ENCODE measurements at regions not wholly inside any gene's neighbourhood (a gene's known extent, or its start where the extent isn't known, plus 50 kb on each side); places are given as distances from the start of the nearest gene placed in this dataset.

GRCh38 chr1:232177438-232177837 lies 452.5 kb downstream of the SIPA1L2 start:
- CTCF ChIA-PET = no interaction called here
- dilution Hi-C loops (cut with HindIII; ENCODE audit: low sequenced_read_pairs, unreplicated experiment) (no loop called here), in situ Hi-C loops (cut with MboI; ENCODE audit: low sequenced_read_pairs) (no loop called here), intact Hi-C loops (cut with micrococcal nuclease) (no loop called here)
- ATAC-seq (ENCODE audit: low read depth) (no peak), DNase-seq (no peak)
- Histone ChIP-seq H2BK20ac (ENCODE audit: low read depth, low read length) (no peak overlapping the region), H3K9me1 (ENCODE audit: insufficient read depth, low read length) (no peaks in the 10 kb centered on the region; the same call in 1 of the 2 replicates), H3K27ac (ENCODE audit: insufficient read depth, low read length) (no peak overlapping the region), H3K18ac (ENCODE audit: low read depth, low read length) (no peak overlapping the region), H3K4me1 (ENCODE audit: control insufficient read depth, insufficient read depth, low read length) (no peaks in the 10 kb centered on the region; the same call in 1 of the 2 replicates), H3K27me3 (ENCODE audit: control insufficient read depth, insufficient read depth, low read length) (peaks cover 7% of the 10 kb centered on the region; the same call in 1 of the 2 replicates), H3K9ac (ENCODE audit: low read depth, low read length) (no peak overlapping the region), H3K4me3 (ENCODE audit: insufficient read depth, low read depth, low read length) (no peak overlapping the region), H4K5ac (ENCODE audit: low read depth, low read length) (no peak overlapping the region), H3K4ac (ENCODE audit: low read depth, low read length) (no peak overlapping the region), H3K14ac (replicated peaks; ENCODE audit: low read depth, low read length) (no peak overlapping the region), H4K20me1 (ENCODE audit: insufficient read depth, low read length) (no peaks in the 10 kb centered on the region), H3K79me1 (ENCODE audit: low read depth in 1 of 2, low read length in 2 of 2) (no peaks in the 10 kb centered on the region), H2BK120ac (ENCODE audit: low read depth, low read length) (no peak overlapping the region), H3K36me3 (ENCODE audit: control insufficient read depth, insufficient read depth, low read length) (no peaks in the 10 kb centered on the region), H4K8ac (ENCODE audit: low read depth in 2 of 2, low read length in 2 of 2) (no peak overlapping the region), H2BK5ac (ENCODE audit: low read depth, low read length, poor library complexity, severe bottlenecking) (no peak overlapping the region), H2AK9ac (replicated peaks; ENCODE audit: low read depth, low read length, poor library complexity) (no peak overlapping the region), H2BK15ac (ENCODE audit: low read depth, low read length) (no peak overlapping the region), H4K91ac (ENCODE audit: insufficient read depth, low read depth, low read length) (no peak overlapping the region), H3K56ac (ENCODE audit: extremely low read depth, insufficient read depth, low read length) (no peak overlapping the region), H3K4me2 (ENCODE audit: low read depth, low read length) (no peak overlapping the region), H2AFZ (replicated peaks; ENCODE audit: low read length, poor library complexity) (no peak overlapping the region), H3K23ac (ENCODE audit: low read depth, low read length) (no peak overlapping the region), H3K9me3 (ENCODE audit: control insufficient read depth, insufficient read depth, low read length) (no peaks in the 10 kb centered on the region), H2AK5ac (ENCODE audit: low read depth, low read length) (no peak overlapping the region)
- no TSS peak for BruUV-seq (replicated peaks)
- TF ChIP-seq MXI1 (IDR thresholded peaks at IDR 0.05; ENCODE audit: borderline replicate concordance, low read depth, low read length) = no peak
- no peak for TF ChIP-seq RAD21 (IDR thresholded peaks at IDR 0.05; ENCODE audit: low read length)
- POLR2A ChIA-PET (ENCODE audit: unreplicated experiment) = no interaction called here
- no CpG with 5 or more reads among the region's 2 CpGs for WGBS, 2 experiments (ENCODE audit: extremely low coverage in 2 of 2, insufficient read length in 1 of 2)

Data from IMR-90 (cell line).